SH-SY5Y (cell line): ENCODE measurements at regions not wholly inside any gene's neighbourhood (a gene's known extent, or its start where the extent isn't known, plus 50 kb on each side); places are given as distances from the start of the nearest gene placed in this dataset.

Source experiments
- GATA2 ChIP-seq: IDR thresholded peaks from 2 replicates; pipeline ENCODE4 v1.6.1; 2011; ENCODE audit warnings: mild to moderate bottlenecking, low read depth, low read length
- GATA3 ChIP-seq: IDR thresholded peaks from 2 replicates; pipeline ENCODE4 v1.6.1; 2011; ENCODE audit warnings: low read depth, mild to moderate bottlenecking, low read length, moderate library complexity

DNA sequence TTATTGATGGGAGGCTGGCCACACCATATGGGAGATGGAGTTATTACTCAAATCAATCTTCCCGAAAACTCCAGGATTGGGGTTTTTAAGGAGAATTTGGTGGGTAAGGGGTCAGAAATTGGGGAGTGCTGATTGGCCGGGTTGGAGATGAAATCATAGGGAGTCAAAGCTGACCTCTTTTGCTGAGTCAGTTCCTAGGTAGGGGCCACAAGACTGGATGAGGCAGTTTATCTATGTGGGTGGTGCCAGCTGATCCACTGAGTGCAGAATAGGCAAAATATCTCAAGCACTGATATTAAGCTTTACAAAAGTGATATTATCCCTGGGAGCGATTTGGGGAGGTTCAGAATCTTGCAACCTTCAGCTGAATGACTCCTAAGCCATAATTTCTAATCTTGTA, 75.7 kb upstream of the CLINT1 start:
- TF ChIP-seq GATA2 (no peak), GATA3 (no peak)
